Activated CD4-positive, alpha-beta T cell treated with anti-CD3 and anti-CD28 coated beads, Interleukin-2, Interleukin-6, amounts not matched to agents 100 ng/mL and 50 ng/mL, durations not matched to agents 16 hours and 8 hours (primary cell): ENCODE measurements at regions not wholly inside any gene's neighbourhood (a gene's known extent, or its start where the extent isn't known, plus 50 kb on each side); places are given as distances from the start of the nearest gene placed in this dataset.
A peak's percentile ranks its signal among the peaks of the same experiment; 100 is the strongest.
"Not testable (repeated sequence)": the region's sequence is repeated elsewhere in the genome, so short reads cannot be mapped to it uniquely, and the experiment has no call there.

Experiments used
- DNase-seq: peaks from one replicate; pipeline ENCODE4 v3.0.0-alpha.2; 2020

DNA sequence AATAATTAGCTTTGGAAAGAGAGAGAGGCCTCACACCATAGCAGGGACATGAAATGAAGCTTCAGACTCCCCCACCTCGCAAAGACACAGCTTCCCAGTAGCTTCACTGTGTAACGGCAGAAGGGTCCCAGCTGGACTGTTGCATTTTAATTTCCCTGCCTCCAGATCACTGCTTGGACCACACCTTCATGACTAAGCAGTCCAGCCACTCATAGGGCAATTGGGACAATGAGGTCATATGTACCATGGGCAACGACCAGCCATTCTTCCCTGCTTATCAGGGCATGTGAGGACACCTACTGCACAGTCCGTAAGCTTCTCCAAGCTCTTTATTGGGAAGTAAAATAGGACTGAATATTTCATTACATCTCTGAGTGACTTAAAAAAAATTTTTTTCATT is 183.0 kb downstream of the MREG start:
- DNase-seq, result no peak

DNA sequence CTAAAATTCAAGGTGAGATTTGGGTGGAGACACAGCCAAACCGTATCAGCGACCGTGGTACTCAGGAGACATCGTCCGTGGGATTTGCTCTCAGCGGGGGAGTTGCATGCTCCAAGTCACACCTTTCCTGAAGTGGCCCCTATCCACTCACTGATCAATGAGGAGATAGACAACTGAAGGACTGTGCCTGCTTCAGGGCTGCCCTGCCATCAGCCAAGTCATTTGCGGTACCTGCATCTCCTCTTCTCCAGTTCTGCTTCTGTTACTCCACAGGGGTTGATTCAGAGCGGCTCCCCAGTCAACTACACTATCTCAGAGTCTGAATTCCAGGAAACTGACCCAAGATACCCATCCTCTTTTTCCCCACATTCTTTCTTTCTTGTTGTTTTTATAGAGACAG is 184.1 kb downstream of the MREG start:
- no peak for DNase-seq

DNA sequence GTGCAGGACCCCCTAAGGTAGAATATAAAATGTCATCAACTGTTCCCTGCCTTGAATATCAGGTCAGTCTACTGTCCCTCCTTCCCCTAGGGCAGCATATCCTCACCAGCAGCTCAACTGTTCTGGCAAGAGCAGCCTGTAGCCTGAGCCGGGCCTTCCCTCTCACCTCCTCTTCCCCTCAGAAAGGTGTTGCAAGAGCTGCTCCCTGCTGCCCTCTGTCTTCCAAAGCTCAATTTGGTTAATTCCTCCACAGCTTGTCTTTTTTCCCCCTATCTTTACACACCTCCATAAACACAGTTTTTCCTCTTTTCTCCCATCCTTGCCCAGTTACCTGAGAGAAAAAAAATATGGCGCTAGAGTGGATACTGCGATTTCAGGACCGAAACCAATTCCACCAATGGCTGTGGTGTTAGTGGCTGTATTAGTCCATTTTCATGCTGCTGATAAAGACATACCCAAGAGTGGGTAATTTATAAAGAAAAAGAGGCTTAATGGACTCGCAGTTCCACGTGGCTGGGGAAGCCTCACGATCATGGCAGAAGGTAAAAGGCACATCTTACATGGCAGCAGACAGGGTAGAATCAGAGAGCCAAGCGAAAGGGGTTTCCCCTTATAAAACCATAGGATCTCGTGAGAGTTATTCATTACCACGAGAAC is 184.7 kb downstream of the MREG start:
- peak; percentile 49 for DNase-seq

DNA sequence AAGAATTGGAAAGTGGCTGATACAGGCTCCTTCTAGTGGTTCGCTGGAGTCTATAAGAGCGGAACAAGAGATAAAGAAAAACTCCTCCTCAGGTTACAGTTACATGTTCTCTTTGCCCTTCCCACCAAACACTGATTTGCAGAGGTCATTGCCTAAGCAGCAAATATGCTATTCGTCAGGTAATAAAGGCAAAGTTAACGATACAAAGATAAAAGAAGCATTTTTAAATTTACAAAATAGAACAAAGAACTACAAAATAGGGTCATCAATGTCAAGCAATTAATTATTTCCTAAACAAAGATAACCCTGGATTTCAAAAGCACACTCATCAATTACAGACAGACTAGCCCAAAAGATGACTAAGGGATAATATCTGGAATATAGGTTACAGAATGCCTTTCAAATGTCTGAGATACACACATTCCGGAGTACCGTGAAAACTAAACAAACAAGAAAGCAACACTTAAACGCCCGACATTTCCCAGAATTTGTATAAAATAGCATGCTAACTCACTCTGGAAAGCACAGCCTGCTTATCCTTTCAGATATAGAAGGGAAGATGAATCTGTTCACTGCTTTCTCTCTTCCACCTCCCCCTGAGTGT is 186.4 kb downstream of the MREG start:
- no peak for DNase-seq

DNA sequence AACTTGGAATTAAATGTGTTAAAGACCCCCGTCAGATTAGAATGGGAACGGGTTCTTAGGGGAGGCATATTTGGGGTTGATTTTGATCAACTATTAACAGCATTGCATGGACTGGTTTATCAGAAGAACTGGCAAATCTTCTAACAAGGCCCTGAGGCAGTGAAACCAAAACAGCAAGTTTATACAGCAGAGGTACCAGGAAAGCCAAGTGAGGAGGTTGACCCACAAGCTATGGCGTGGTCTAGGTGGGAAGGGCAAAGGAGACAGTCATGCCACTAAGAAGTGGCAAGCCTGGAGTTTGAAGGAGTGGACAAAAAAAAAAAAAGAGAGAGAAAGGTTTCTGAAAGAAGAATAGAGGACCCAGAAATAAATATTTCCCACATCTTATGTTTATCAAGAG is 187.0 kb downstream of the MREG start:
- no peak for DNase-seq

DNA sequence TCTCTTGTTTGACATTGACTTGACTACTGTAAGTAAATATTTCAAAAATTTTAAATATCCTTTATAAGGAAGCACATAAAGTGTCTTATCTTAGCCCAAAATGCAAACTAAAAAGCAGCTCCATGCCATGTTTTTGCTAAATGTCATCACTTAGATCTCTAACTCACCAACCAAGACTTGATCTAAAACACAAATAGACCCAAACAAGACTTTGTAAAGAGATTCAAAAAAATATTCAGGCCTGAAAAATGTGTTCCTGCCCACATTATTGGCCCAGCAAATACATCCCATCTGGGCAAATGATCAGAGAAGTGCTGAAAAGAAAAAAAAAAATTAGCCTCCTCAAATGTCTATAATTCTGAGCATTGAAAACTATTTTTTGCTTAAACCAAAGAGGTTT is 187.6 kb downstream of the MREG start:
- no peak for DNase-seq

DNA sequence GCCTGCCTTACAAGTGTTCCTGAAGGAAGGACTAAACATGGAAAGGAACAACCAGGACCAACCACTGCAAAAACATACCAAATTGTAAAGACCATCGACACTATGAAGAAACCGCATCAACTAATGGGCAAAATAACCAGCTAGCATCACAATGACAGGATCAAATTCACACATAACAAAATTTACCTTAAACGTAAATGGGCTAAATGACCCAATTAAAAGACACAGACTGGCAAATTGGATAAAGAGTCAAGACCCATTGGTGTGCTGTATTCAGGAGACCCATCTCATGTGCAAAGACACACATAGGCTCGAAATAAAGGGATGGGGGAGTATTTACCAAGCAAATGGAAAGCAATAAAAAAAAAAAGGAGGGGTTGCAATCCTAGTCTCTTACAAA is 192.1 kb downstream of the MREG start:
- DNase-seq, result not testable (repeated sequence)

DNA sequence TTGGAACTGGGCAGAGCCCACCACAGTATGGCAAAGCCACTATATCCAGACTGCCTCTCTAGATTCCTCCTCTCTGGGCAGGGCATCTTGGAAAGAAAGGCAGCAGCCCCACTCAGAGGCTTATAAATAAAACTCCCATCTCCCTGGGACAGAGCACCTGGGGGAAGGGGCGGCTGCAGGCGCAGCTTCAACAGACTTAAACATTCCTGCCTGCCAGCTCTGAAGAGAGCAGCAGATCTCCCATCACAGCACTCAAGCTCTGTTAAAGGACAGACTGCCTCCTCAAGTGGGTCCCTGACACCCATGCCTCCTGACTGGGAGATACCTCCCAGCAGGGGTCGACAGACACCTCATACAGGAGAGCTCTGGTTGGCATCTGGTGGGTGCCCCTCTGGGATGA is 193.6 kb downstream of the MREG start:
- DNase-seq, result not testable (repeated sequence)

DNA sequence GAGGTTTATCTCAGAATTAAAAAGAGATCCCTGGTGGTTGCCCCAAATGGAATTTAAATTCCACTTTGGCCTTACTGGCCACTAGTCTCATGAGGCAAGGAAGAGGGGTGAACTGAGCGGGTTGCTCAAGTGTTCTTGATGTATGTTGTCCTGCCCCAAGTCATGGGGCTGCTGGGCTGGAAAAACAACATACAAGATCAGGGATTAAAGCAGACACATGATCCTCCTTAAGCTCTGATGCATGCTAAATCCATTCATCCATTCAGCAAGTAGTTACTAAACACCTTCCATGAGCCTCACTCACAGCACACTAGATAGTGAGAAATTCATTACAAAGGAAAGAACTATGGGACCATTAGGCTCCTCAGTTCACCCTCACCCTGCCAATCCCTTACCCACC is 196.3 kb downstream of the MREG start:
- DNase-seq, result no peak

DNA sequence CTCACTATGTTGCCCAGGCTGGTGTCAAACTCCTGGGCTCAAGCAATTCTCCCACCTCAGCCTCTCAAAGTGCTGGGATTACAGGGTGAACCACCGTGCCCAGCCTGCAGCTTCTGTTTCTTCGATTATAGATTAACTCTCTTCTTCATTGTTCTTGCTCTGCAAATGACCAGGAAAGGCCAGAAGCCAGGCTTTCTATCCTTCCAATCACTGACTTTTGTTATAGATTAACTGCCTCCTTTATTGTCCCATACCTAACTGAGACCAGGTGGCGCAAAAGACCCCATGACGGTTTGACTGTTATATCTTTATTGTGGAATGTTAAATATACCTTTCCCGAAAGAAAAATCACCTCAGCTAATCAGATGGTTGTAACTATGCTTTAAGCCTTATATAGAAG is 196.9 kb downstream of the MREG start:
- DNase-seq, result no peak

DNA sequence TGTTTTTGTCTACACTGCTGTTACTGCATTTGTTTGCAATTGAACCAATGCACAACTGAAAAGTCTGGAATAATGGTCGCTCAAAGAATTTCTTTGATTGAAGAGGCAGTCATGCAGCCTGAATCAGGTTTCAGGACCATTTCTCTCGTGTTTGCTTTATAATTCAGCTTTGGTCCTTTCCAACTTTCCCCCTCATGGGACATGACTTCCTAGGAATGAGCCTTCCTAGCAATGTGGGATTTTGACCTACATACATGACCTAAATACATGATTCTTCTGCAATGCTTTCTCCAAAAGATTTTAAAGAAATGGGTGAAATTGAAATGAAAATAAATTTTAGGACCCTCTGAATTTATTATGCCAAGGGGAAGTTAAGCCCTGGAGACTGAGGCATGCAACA is 197.4 kb downstream of the MREG start:
- no peak for DNase-seq

DNA sequence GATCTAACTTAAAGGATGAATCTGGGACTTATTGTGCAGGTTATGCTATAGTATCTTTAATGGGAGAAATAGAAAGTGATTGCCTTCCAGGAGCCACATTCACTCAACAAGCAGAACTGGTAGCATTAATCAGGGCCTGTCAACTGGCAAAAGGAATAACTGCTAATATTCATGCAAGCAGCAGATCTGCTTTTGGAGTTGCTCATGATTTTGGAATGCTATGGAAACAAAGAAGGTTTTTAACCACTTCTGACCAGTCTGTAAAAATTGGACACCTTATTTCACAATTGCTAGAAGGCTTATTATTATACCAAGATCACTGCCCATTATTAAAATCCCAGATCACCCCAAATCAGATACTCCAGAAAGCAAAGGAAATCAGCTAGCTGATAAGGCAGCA is 200.4 kb downstream of the MREG start:
- DNase-seq, result no peak

DNA sequence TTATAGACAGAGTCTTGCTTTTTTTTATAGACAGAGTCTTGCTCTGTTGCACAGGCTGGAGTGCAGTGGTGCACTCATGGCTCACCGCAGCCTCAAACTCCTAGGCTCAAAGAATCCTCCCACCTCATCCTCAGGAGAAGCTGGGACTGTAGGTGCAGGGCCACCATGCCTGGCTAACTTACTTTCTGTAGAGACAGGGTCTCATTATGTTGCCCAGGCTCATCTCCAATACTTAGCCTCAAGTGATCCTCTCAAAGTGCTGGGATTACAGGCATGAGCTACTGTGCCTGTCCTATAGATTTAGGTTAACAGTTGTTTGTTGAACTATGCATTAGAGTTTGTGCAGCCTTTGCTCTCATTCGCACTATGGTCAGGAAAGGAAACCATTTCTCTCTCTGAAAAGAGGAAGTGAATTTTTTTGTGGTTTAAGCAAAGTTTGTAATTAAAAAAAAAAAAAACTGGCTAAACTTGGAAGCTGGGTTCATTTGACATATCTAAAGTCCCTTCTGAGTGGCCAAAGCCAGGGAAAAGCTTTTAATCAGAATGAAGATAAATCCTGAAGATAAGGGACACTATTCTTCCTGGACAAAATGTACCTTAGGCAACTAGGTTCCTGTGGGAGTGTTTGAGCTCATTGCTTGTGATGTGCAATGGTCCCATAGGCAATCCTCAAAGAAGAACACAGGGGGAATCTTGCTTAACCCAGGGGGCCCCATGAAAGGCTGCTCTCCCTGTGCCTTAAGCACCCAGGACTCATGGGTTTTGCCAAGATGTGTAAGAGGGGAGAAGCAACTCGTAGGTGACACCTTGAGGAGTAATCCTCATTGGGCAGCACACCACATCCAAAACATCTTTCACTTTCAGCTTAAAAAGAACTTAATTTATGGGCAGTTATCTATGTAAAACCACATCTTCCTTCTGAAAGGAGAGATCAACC is 201.7 kb downstream of the MREG start:
- DNase-seq, result no peak

DNA sequence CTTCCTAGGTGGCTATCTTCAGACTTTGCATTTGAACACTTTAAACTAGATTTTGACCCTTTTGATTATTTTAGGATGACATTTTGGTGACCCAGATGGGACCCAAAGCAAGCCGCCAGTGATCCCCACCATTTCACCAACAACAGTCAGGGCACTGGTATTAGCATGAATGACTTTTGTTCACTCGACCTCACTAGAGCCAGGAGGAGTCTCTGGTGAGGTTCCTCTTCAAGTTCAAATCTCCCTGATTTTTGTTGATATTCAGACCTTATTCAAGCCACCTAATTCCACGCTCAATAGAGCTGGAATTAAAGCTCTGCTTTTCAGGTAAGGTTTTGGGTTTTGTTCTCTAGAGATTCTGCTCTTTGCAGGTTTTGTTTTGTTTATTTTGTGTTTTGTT is 202.3 kb downstream of the MREG start:
- no peak for DNase-seq

DNA sequence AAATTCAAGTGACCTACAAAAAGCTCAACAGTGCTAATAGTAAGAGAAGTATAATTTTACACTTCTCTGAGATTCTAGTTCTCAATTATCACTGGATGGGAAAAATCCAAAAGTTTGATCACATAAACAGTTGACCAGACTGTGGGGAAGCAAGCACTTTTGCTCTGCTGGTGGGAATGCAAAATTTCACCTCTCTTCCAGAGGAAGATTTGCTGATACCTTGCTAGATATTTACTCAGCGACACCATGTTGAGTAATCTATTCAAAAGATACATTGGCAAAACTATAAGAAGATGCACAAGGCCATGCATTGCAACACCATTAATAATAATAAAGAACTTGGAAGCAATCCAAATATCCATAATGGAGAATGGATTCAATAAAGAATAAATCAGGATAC is 204.4 kb downstream of the MREG start:
- DNase-seq, result no peak

DNA sequence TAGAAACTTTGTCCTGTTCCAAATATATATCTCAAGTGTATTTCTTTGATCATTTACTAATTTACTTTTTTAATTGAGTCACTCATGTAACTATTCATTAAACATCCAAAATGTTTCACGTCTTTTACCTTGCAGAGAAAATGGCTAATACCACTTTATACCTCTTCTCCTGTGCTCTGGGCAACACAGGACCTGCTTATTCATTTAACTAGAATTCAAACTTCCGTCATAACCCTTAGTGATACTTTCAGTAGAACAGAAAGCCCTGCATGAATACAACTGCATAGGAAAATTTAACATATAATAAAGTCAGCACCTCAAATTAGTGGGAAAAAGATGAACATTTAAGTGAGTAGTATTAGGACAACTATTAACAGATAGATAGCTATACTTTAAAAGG is 205.2 kb downstream of the MREG start:
- no peak for DNase-seq

DNA sequence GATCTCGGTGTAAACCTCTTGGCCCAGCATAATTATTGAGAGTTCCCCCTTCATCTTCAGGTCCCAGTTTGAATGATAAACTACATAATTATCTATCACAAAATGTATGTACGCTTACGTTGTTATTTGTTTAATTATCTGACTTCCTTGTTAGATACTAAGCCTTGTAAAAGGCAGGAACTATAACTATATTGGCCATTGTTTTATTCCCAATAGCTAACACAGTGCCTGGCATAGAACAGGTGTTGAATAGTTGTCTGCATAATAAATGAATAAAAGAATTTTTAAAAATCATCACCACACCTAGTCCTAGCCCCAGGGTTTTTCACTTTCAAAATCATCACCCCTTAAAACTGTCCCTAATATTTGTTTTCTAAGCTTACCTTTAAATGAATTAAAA is 207.9 kb downstream of the MREG start:
- DNase-seq, result no peak

DNA sequence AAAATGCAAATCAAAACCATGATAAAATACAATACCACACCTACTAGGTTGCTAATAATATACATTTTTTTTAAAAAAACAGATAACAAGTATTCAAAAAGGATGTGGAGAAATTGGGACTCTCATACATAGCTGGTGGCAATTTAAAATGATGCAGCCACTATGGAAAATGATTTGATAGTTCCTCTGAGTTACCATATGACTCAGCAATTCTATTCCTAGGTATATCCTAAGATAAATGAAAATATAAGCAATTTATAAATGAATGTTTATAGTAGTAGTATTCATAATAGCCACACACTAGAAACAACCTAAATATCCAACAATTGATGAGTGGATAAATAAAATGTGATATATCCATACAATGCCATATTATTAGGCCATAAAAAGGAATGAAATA is 210.2 kb downstream of the MREG start:
- no peak for DNase-seq

DNA sequence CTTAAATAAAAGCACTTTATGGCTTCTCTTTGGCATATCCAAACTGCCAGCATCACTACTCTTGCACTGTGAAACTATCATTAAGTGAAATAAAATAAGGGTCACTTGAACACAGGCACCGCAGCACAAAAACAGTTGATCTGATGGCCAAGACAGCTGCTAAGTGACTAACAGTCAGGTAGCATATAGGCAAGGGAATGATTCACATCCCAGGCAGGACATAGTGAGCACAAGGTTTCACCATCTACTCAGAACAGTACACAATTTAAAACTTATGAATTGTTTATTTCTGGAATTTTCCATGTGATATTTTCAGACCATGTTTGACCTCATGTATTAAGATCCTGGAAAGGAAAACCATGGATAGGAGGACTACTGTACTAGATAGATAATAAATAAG is 214.2 kb downstream of the MREG start:
- no peak for DNase-seq

DNA sequence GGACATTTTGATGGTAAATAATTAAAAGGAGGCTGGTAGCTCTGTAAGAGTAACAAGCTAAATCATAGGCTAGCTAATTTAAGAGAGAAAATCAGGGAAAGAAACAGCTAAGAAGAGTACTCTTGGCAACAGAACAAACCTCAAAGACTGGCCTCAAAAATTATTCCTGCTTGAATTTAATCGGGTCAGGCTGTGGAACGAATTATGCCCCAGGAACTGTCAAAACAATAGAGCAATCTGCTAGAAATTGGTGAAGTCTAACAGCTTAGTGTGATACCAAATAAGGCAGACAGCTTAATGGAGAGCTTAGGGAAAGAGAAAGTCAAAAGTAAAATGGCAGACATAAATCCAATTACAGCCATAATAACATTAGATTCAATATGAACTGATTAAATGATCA is 215.7 kb downstream of the MREG start:
- no peak for DNase-seq

DNA sequence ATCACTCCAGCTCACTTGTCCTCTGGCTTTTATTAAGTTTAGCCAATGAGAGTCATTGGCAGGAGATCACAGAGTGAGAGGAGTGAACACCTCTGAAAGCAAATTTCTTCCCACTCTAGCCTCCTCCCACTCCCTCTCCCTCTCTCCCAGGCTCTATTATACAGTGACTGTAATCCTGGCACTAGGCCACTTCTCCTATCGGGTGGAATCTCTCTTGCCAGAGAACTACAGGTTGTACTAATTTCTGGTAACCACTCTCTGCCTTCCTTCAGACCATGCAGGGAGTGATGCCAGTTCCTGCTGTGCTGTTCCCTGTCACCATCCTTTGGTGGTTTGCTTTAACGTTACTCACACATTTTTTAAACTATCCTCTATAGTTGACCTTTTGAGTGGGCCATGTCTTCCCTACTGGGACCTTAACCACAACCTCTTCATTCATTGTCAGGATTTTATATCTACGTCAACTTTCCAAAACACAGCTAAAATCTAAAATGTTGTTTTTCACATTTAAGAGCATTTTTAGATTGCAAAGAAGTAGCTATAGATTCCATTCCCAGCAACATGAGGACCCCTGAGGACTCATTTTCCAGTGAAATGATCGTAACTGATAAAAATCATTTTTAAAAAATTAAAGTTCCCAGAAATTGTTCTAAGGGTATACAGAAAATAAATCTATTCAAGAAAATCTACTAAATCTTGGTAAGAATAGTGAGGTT is 217.1 kb downstream of the MREG start:
- peak; percentile 5 for DNase-seq

DNA sequence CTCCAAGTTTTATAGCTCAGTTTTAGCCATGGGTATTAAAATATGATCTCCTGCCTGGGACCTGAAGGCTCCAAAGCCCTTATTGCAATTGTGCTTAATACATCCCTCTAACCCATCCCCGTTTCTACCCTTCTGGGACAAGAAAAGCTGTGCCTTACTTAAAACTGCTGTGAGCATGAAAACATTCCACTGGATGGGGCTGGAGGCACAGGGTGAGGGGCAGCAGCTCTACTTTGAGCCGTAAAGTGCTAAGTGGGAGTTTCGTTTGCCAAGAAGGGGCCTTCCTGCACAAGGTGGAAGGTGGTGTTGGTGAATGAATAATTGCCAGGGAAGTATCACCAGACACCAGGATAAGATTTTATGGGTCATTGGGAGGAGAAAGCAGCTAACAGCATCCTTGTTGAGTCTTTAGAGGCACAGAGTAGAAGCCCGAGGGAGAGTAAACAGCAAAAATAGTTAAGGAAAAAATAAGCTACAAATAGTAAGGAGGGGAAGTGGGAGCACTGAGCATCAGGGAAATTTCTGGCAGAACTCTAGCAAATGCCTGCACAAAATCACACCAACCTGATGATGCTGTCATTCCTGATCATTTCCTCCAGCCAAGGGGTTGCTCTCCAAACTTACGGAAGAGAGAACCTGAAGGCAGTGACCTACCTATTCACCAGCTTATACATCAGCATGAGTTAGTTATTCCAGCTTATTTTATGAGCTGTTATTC is 218.4 kb downstream of the MREG start:
- DNase-seq, result no peak
